A673 (cell line): ENCODE measurements at regions not wholly inside any gene's neighbourhood (a gene's known extent, or its start where the extent isn't known, plus 50 kb on each side); places are given as distances from the start of the nearest gene placed in this dataset.
A peak's percentile ranks its signal among the peaks of the same experiment; 100 is the strongest.

ENCODE experiments used
- BruUV-seq: library from RNA; stranded (reverse); fragments of 400-500 nt; replicated peaks from 2 replicates; lab custom pipeline; 2021; lab: Mats Ljungman, UMichigan
- CTCF ChIA-PET: fragments of 300-600 bp; sonication (Branson Sonifier 250); formaldehyde crosslinking; loops from one replicate; lab custom pipeline; 2022; ENCODE audit warnings: antibody characterized with exemption; lab: Charles Lee
- POLR2A ChIA-PET: fragments of 300-600 bp; sonication (Branson Sonifier 250); formaldehyde crosslinking; loops from one replicate; lab custom pipeline; 2022; ENCODE audit warnings: antibody characterized with exemption; ENCODE audit not compliant: low non-redundant PET; lab: Charles Lee
- DNase-seq: peaks from one replicate; pipeline ENCODE4 v3.0.0-alpha.2; 2015; ENCODE audit warnings: low spot score
- H3K27ac ChIP-seq: fragments of 200-600 bp; sonication (generic); 2 replicates; pipeline ENCODE4 v1.5.1; 2016; ENCODE audit warnings: mixed run types, low read depth, mild to moderate bottlenecking, mixed read lengths, antibody characterized with exemption, low read length; ENCODE audit not compliant: poor library complexity, severe bottlenecking
- H3K27me3 ChIP-seq: fragments of 200-600 bp; sonication (generic); replicated peaks from 2 replicates; pipeline ENCODE4 v1.6.1; 2017; ENCODE audit warnings: mixed run types, low read depth, mild to moderate bottlenecking, mixed read lengths, antibody characterized with exemption, low read length; ENCODE audit not compliant: insufficient read depth, poor library complexity
- H3K36me3 ChIP-seq: fragments of 200-600 bp; sonication (generic); 2 replicates; pipeline ENCODE4 v1.6.1; 2016; ENCODE audit warnings: mixed run types, mild to moderate bottlenecking, mixed read lengths, antibody characterized with exemption, low read length; ENCODE audit not compliant: insufficient read depth, poor library complexity, severe bottlenecking
- H3K4me1 ChIP-seq: fragments of 200-600 bp; sonication (generic); 2 replicates; pipeline ENCODE4 v1.6.1; 2017; ENCODE audit warnings: mixed run types, mild to moderate bottlenecking, mixed read lengths, antibody characterized with exemption, low read length; ENCODE audit not compliant: insufficient read depth, poor library complexity, severe bottlenecking
- H3K4me3 ChIP-seq: fragments of 200-600 bp; sonication (generic); 2 replicates; pipeline ENCODE4 v1.5.1; 2016; ENCODE audit warnings: low read depth, mixed run types, mild to moderate bottlenecking, mixed read lengths, low read length; ENCODE audit not compliant: poor library complexity, severe bottlenecking
- H3K9me3 ChIP-seq: fragments of 200-600 bp; sonication (generic); 2 replicates; pipeline ENCODE4 v1.6.1; 2016; ENCODE audit warnings: mixed run types, low read depth, mild to moderate bottlenecking, mixed read lengths, antibody characterized with exemption, low read length; ENCODE audit not compliant: poor library complexity, severe bottlenecking
- EZH2 ChIP-seq: fragments of 200-600 bp; sonication (generic); IDR thresholded peaks from 2 replicates; pipeline ENCODE4 v1.6.1; 2017; ENCODE audit warnings: borderline replicate concordance, low read depth, mild to moderate bottlenecking, mixed read lengths, antibody characterized with exemption, low read length; ENCODE audit not compliant: poor library complexity, severe bottlenecking
- intact Hi-C: fragments of 100-400 bp; cut with micrococcal nuclease; formaldehyde crosslinking; loops from one replicate; pipeline ENCODE4 v1.10.0; 2022; ENCODE audit not compliant: unreplicated experiment
- TF ChIP-seq, protein P1 (sequence below): fragments of 300-800, 200-600 bp; sonication (generic); conservative IDR thresholded peaks from 2 replicates; pipeline ENCODE4 v1.5.1; 2017; ENCODE audit warnings: low read depth, mild to moderate bottlenecking, antibody characterized with exemption, low read length, moderate library complexity, mixed read lengths

DNA sequence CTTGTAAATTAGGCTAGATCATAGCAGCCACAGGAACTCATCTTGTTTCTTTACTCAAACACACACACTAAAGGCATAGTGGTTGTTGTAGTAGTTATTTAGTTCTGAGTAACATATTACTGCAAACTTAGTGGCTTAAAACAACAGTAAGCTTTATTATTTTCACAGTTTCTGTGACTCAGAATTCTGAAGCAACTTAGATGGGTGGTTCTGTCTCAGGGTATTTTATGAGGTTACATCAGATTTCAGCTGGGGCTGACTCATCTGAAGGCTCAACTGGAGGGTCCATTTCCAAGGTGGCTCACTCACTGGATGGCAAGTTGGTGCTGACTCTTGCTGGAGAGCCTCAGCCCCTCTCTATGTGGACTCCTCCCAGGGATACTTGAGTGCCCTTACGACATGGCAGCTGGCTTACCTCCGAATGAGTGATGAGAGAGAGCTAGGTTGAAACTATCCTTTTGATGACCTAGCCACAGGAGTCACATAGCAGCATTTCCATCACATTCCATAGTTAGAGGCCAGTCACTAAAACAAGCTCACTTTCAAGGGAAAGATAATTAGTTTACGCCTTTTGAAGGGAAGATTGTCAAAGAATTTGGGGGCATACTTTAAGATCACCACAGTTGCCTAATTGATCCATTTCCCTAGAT lies 101.0 kb upstream of the PRNP start:
- Histone ChIP-seq H3K4me1 (peaks cover 19% of the 10 kb centered on the region), H3K9me3 (no peaks in the 10 kb centered on the region), H3K27ac (peak overlapping the region; percentile 39), H3K36me3 (no peaks in the 10 kb centered on the region), H3K27me3 (no peaks in the 10 kb centered on the region), H3K4me3 (no peak overlapping the region)
- BruUV-seq, result no TSS peak
- intact Hi-C loops, result no loop called here
- TF ChIP-seq, protein P1, sequence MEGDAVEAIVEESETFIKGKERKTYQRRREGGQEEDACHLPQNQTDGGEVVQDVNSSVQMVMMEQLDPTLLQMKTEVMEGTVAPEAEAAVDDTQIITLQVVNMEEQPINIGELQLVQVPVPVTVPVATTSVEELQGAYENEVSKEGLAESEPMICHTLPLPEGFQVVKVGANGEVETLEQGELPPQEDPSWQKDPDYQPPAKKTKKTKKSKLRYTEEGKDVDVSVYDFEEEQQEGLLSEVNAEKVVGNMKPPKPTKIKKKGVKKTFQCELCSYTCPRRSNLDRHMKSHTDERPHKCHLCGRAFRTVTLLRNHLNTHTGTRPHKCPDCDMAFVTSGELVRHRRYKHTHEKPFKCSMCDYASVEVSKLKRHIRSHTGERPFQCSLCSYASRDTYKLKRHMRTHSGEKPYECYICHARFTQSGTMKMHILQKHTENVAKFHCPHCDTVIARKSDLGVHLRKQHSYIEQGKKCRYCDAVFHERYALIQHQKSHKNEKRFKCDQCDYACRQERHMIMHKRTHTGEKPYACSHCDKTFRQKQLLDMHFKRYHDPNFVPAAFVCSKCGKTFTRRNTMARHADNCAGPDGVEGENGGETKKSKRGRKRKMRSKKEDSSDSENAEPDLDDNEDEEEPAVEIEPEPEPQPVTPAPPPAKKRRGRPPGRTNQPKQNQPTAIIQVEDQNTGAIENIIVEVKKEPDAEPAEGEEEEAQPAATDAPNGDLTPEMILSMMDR, result no peak
- TF ChIP-seq EZH2, result no peak
- ChIA-PET CTCF (interaction anchor here (0.6 kb wide), 1 partner anchor 16 kb away, joined by 3 read pairs; no protein-coding TSS in a partner anchor), POLR2A (interaction anchor here (0.8 kb wide), 1 partner anchor 102 kb away, joined by 5 read pairs; no protein-coding TSS in a partner anchor)
- peak; percentile 48 for DNase-seq

DNA sequence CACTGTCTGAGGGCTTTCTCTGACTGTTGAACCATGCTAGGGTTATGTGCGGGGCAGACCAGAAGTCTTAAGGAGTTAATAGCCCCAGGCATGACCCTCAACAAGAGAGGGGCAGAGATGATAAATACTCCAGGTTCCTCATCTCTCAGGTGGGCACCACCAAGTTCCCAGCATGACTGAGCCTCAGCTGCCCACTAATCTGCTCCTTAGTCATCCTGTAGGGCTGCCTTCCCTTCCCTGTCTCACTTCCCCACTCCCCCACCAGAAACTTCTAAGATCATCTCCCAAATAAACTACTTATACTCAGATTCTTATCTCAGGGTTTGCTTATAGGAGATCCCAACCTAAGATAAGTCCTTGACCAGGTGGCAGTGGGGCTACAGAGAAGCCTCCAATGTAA lies 101.7 kb upstream of the PRNP start:
- H3K27me3 ChIP-seq, result no peaks in the 10 kb centered on the region
- H3K36me3 ChIP-seq, result no peaks in the 10 kb centered on the region
- peak overlapping the region; percentile 39 for H3K27ac ChIP-seq
- ChIA-PET POLR2A (no interaction called here), CTCF (no interaction called here)
- TF ChIP-seq, protein P1, result no peak
- no peak for TF ChIP-seq EZH2
- no peaks in the 10 kb centered on the region for H3K9me3 ChIP-seq
- DNase-seq, result no peak
- BruUV-seq, result no TSS peak
- H3K4me1 ChIP-seq, result peaks cover 20% of the 10 kb centered on the region
- intact Hi-C loops, result no loop called here
- H3K4me3 ChIP-seq, result no peak overlapping the region

DNA sequence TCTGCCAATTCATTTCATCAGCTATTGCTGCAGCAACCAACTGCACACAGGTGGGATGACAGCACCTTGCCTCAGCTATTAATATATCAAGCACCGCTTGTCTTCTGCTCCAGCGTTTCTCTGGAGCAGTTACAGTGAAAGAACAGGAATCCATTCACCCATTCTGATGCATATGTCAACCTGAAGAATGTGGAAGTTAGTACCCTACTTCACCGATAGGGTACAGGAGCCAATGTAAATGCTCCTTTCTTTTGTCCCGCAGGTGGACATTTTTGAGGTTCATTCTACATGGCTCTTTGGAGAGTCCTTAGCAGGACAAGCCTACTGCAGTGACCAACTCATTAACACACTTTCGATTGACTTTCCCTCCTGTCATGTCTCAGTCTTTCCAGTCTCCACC lies 104.4 kb upstream of the PRNP start:
- BruUV-seq, result no TSS peak
- no peak overlapping the region for H3K4me3 ChIP-seq
- intact Hi-C loops, result no loop called here
- H3K27ac ChIP-seq, result no peak overlapping the region
- no peaks in the 10 kb centered on the region for H3K27me3 ChIP-seq
- CTCF ChIA-PET, result no interaction called here
- H3K36me3 ChIP-seq, result no peaks in the 10 kb centered on the region
- POLR2A ChIA-PET, result no interaction called here
- DNase-seq, result no peak
- peaks cover 28% of the 10 kb centered on the region for H3K4me1 ChIP-seq
- TF ChIP-seq, protein P1, result no peak
- TF ChIP-seq EZH2, result no peak
- H3K9me3 ChIP-seq, result peaks cover 6% of the 10 kb centered on the region
